Heart right ventricle (tissue), 16 donors: ENCODE measurements at regions not wholly inside any gene's neighbourhood (a gene's known extent, or its start where the extent isn't known, plus 50 kb on each side); places are given as distances from the start of the nearest gene placed in this dataset.

Source experiments
- ATAC-seq, 8 donors: fragments of 200-7000 bp; cut with Tn5 transposase; one replicate each; pipeline ENCODE4 v1.9.1; 2020; ENCODE audit warnings: mild to moderate bottlenecking in 8 of 8, moderate library complexity in 8 of 8, moderate number of reproducible peaks in 1 of 8
- DNase-seq, 2 donors: peaks; one replicate each; pipeline ENCODE4 v3.0.0-alpha.2; 2020
- H3K27ac ChIP-seq, 10 donors: fragments of 200-600 bp; sonication (generic) in 2 of 10; one replicate each; pipeline versions ENCODE4 v1.5.0 to v1.8.0; 2020 to 2022; ENCODE audit warnings: mild to moderate bottlenecking in 3 of 10
- H3K27me3 ChIP-seq, 7 donors: fragments of 200-600 bp; one replicate each; pipeline ENCODE4 v1.8.0; 2021 to 2022; ENCODE audit warnings: mild to moderate bottlenecking in 2 of 7
- H3K36me3 ChIP-seq, 9 donors: fragments of 200-600 bp; sonication (generic) in 1 of 9; one replicate each; pipeline versions ENCODE4 v1.5.0 to v1.8.0; 2020 to 2022; ENCODE audit warnings: mild to moderate bottlenecking in 2 of 9
- H3K4me1 ChIP-seq, 9 donors: fragments of 200-600 bp; sonication (generic) in 1 of 9; one replicate each; pipeline versions ENCODE4 v1.5.0 to v1.8.0; 2020 to 2022; ENCODE audit warnings: mild to moderate bottlenecking in 4 of 9
- H3K4me3 ChIP-seq, 10 donors: fragments of 200-600 bp; sonication (generic) in 2 of 10; one replicate each; pipeline versions ENCODE4 v1.5.0 to v1.8.0; 2020 to 2022; ENCODE audit warnings: mild to moderate bottlenecking in 7 of 10, moderate library complexity in 2 of 10
- H3K9me3 ChIP-seq, 11 donors: fragments of 200-600 bp in 10 of 11; sonication (generic) in 2 of 11; one replicate each; pipeline versions ENCODE4 v1.5.0 to v1.8.0; 2013 to 2022; ENCODE audit warnings: mild to moderate bottlenecking in 2 of 11, control low read depth in 1 of 11, moderate library complexity in 1 of 11
- WGBS, 2 donors: extraction: QIAGEN DNeasy Blood & Tissue Kit; methylation state at CpG; one replicate each; pipeline ENCODE4 v1.1.7; 2013; ENCODE audit warnings: inconsistent platforms in 1 of 2; 5-methylcytosine and 5-hydroxymethylcytosine counted together
- intact Hi-C, 10 donors: fragments of 100-400 bp; cut with DNase I; formaldehyde crosslinking; loops; one replicate each; pipeline versions ENCODE4 v1.11.1 to v1.14.2; 2022
- TF ChIP-seq, protein P1 (sequence below), 9 donors: fragments of 200-600 bp; sonication (generic) in 2 of 9; IDR thresholded peaks; one replicate each; pipeline versions ENCODE4 v1.5.0 to v1.8.0; 2021 to 2022; ENCODE audit warnings: antibody characterized with exemption in 9 of 9, mild to moderate bottlenecking in 5 of 9, moderate library complexity in 1 of 9
- donor health status: Arrhythmogenic right ventricular cardiomyopathy.
- donor health status: ischemic (EF 13 %, LVEDD 7.1; RV severe dilation, severe dysfunction).
- donor health status: healthy with polysubstance abuse.
- donor health status: DM: no; HTN: yes; CAD: no.
- donor health status: DM: no; HTN: no; CAD: no.
- donor health status: ischemic (EF 25% LVEDD 6.9; RV normal size, moderate dysfunction).
- donor health status: ischemic (EF 25% LVEDD 5.7; RV mildly dilated, moderate dysfunction).
- donor health status: healthy.
- donor health status: DM: yes; HTN: yes; CAD: no.
- donor health status: Ischemic cardiomyopathy.
- donor health status: ischemic (EF 35%, LVEDD 5.7; RV mildly dilated, moderate dysfunction).
- donor health status: nonischemic (EF 11% LVEDD 7.7; RV severe dilation, severe dysfunction).
- donor health status: DM: yes; HTN: yes; CAD: no.
- donor health status: PGD.
- donor health status: ischemic (EF 29% LVEDD 5.4; RV normal size, mild dysfunction).
- donor health status: nonischemic (EF 23%, LVEDD 6.1; RV moderate dilation, normal function).

DNA sequence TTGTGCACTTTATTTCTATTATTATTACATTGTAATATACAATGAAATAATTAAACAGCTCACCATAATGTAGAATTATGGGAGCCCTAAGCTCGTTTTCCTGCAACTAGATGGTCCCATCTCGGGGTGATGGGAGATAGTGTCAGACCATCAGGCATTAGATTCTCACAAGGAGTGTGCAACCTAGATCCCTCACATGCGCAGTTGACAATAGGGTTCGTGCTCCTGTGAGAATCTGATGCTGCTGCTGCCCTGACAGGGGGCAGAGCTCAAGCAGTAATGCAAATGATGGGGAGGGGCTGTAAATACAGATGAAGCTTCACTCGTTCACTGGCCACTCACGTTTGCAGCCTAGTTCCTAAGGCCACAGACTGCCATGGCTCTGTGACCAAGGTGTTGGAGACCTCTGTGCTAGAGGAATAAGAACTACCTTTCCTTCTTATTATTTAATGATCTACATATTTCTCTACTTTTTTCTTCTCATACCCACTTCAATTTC lies 492.9 kb upstream of the INTU start:
- no peak overlapping the region for H3K27ac ChIP-seq
- H3K27me3 ChIP-seq = no peaks in the 10 kb centered on the region
- WGBS, 2 donors = 70 to 78% methylated on average over 6 of the region's 6 CpGs
- intact Hi-C loops = no loop called here
- no peak for ATAC-seq
- no peaks in the 10 kb centered on the region for H3K36me3 ChIP-seq
- H3K4me3 ChIP-seq = no peak overlapping the region
- H3K9me3 ChIP-seq = no peaks in the 10 kb centered on the region
- DNase-seq = no peak
- TF ChIP-seq, protein P1, sequence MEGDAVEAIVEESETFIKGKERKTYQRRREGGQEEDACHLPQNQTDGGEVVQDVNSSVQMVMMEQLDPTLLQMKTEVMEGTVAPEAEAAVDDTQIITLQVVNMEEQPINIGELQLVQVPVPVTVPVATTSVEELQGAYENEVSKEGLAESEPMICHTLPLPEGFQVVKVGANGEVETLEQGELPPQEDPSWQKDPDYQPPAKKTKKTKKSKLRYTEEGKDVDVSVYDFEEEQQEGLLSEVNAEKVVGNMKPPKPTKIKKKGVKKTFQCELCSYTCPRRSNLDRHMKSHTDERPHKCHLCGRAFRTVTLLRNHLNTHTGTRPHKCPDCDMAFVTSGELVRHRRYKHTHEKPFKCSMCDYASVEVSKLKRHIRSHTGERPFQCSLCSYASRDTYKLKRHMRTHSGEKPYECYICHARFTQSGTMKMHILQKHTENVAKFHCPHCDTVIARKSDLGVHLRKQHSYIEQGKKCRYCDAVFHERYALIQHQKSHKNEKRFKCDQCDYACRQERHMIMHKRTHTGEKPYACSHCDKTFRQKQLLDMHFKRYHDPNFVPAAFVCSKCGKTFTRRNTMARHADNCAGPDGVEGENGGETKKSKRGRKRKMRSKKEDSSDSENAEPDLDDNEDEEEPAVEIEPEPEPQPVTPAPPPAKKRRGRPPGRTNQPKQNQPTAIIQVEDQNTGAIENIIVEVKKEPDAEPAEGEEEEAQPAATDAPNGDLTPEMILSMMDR (IDR thresholded peaks at IDR 0.05) = no peak
- no peaks in the 10 kb centered on the region for H3K4me1 ChIP-seq

DNA sequence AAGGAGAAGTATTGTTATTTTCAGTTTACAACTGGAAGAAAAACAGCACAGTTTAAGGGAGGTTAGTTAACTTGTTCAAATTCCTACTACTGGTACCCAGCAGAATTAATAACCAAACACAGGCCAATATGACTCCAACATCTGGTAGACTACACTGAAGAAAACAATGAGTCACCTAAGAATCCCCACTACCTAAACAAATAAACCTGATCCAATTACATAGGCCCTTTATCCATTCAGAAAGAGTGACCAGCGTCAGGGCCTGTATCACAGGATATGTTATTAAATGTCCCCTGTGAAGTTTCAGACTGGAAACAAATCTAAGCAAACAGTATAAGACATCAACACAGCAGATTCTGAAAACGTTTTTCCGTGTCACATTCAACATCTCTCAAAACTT lies 492.5 kb upstream of the INTU start:
- DNase-seq (no peak), ATAC-seq (no peak)
- intact Hi-C loops = no loop called here
- H3K27ac ChIP-seq = no peak overlapping the region
- WGBS, 2 donors = 78 to 83% methylated on average over 3 of the region's 3 CpGs
- TF ChIP-seq, protein P1 (IDR thresholded peaks at IDR 0.05) = no peak
- no peaks in the 10 kb centered on the region for H3K36me3 ChIP-seq
- no peaks in the 10 kb centered on the region for H3K27me3 ChIP-seq
- no peaks in the 10 kb centered on the region for H3K9me3 ChIP-seq
- H3K4me3 ChIP-seq = no peak overlapping the region
- no peaks in the 10 kb centered on the region for H3K4me1 ChIP-seq

DNA sequence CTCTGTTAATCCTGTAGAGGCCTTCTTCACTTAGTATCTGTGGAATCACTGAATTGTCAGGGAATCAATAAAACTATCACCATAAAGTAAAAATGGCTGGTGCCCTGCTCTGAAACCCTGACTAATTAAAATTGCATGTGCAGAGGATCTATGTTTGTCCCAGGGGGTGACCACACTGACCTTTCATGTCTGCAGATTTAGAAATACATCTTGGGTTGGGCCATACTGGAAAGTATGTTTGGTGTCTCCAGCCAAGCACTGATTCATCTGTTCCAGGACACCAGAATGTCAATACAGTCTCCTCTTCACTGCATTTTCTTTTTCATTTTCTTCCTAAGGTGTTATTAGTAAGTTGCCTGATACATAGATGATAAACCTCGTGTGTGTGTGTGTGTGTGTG lies 490.9 kb upstream of the INTU start:
- TF ChIP-seq, protein P1 (IDR thresholded peaks at IDR 0.05) = no peak
- Histone ChIP-seq H3K27ac (no peak overlapping the region), H3K4me3 (no peak overlapping the region), H3K9me3 (no peaks in the 10 kb centered on the region), H3K4me1 (no peaks in the 10 kb centered on the region), H3K36me3 (no peaks in the 10 kb centered on the region), H3K27me3 (no peaks in the 10 kb centered on the region)
- DNase-seq = no peak
- intact Hi-C loops = no loop called here
- 56 to 82% methylated on average over 1 of the region's 1 CpG for WGBS, 2 donors
- ATAC-seq = no peak

DNA sequence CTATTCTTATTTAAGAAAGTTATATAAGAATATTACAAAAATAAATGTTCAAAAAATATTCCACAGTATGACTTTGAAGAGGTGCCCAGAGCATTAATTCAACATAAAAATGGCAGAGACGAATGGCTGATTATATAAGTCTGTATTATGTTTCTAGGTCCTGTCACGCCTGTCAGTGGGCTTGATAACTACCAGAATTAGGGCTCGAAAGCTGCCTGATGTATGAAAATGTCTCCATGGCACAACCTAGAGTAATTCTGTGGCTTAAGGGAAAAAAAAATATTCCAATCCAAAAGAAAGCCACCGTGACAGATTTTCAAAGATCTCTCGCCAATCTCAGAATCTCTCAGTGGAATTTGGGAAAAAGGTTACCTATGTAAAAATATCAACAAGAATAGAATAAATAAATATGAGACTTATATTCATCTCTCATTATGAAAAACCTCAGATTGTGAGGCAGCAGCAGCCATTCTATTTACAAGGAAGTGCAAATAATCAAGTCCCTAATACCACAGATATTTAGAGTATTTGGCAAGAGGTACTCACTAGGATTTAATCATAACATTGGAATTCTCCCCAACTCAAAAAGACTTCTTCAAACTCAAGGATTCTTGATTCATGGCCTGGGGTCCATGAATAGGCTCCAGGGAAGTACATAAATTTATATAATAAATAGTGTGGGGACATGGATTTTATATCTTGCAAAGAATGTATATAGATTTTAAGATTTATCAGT lies 489.1 kb upstream of the INTU start:
- TF ChIP-seq, protein P1 (IDR thresholded peaks at IDR 0.05) = no peak
- H3K4me1 ChIP-seq = no peaks in the 10 kb centered on the region
- ATAC-seq = no peak
- no peaks in the 10 kb centered on the region for H3K36me3 ChIP-seq
- no peaks in the 10 kb centered on the region for H3K9me3 ChIP-seq
- no peak overlapping the region for H3K27ac ChIP-seq
- DNase-seq = no peak
- no peak overlapping the region for H3K4me3 ChIP-seq
- intact Hi-C loops = no loop called here
- WGBS, 2 donors = 58 to 60% methylated on average over 5 of the region's 5 CpGs
- no peaks in the 10 kb centered on the region for H3K27me3 ChIP-seq
